H9 (cell line): ENCODE measurements at regions not wholly inside any gene's neighbourhood (a gene's known extent, or its start where the extent isn't known, plus 50 kb on each side); places are given as distances from the start of the nearest gene placed in this dataset.

Experiments used
- DNase-seq: peaks from one replicate; pipeline ENCODE4 v3.0.0-alpha.2; 2017
- H2AFZ ChIP-seq: one replicate; pipeline ENCODE4 v1.6.1; 2013; ENCODE audit warnings: mild to moderate bottlenecking, low read length, control low read depth, moderate library complexity
- H2AK5ac ChIP-seq: 2 replicates; pipeline ENCODE4 v1.6.1; 2013; ENCODE audit warnings: low read length, control low read depth, mixed read lengths; ENCODE audit not compliant: insufficient read length
- H2BK120ac ChIP-seq: one replicate; pipeline ENCODE4 v1.6.1; 2013; ENCODE audit warnings: low read depth, mild to moderate bottlenecking, low read length, control low read depth, inconsistent platforms; ENCODE audit not compliant: poor library complexity, severe bottlenecking
- H2BK12ac ChIP-seq: 2 replicates; pipeline ENCODE4 v1.6.1; 2013; ENCODE audit warnings: low read length, control low read depth, mixed read lengths, low read depth; ENCODE audit not compliant: insufficient read length
- H2BK15ac ChIP-seq: 2 replicates; pipeline ENCODE4 v1.6.1; 2013; ENCODE audit warnings: low read depth, low read length, control low read depth
- H2BK20ac ChIP-seq: one replicate; pipeline ENCODE4 v1.6.1; 2013; ENCODE audit warnings: low read depth, mild to moderate bottlenecking, low read length, control low read depth, inconsistent platforms; ENCODE audit not compliant: poor library complexity, severe bottlenecking
- H2BK5ac ChIP-seq: 2 replicates; pipeline ENCODE4 v1.6.1; 2013; ENCODE audit warnings: low read length, control low read depth, mixed read lengths; ENCODE audit not compliant: insufficient read length
- H3K14ac ChIP-seq: 2 replicates; pipeline ENCODE4 v1.6.1; 2013; ENCODE audit warnings: low read length, control low read depth; ENCODE audit not compliant: insufficient read depth
- H3K18ac ChIP-seq: 2 replicates; pipeline ENCODE4 v1.6.1; 2013; ENCODE audit warnings: low read depth, mild to moderate bottlenecking, mixed read lengths, low read length, control low read depth; ENCODE audit not compliant: insufficient read length
- H3K23ac ChIP-seq: 2 replicates; pipeline ENCODE4 v1.6.1; 2013; ENCODE audit warnings: low read length, control low read depth, mixed read lengths, low read depth; ENCODE audit not compliant: insufficient read length
- H3K23me2 ChIP-seq: 2 replicates; pipeline ENCODE4 v1.6.1; 2013; ENCODE audit warnings: low read depth, mild to moderate bottlenecking, mixed read lengths, low read length, control low read depth; ENCODE audit not compliant: insufficient read length, poor library complexity, severe bottlenecking
- H3K27ac ChIP-seq: 2 replicates; pipeline ENCODE4 v1.5.1; 2013; ENCODE audit warnings: low read length, control low read depth, mixed read lengths, low read depth; ENCODE audit not compliant: insufficient read length
- H3K27me3 ChIP-seq: 2 replicates; pipeline ENCODE4 v1.6.1; 2013; ENCODE audit warnings: low read length, control low read depth, inconsistent platforms; ENCODE audit not compliant: insufficient read depth
- H3K4ac ChIP-seq: 2 replicates; pipeline ENCODE4 v1.6.1; 2013; ENCODE audit warnings: low read depth, mild to moderate bottlenecking, control low read depth, inconsistent platforms, low read length, moderate library complexity
- H3K4me1 ChIP-seq: 2 replicates; pipeline ENCODE4 v1.6.1; 2013; ENCODE audit warnings: low read length, control low read depth, inconsistent platforms; ENCODE audit not compliant: insufficient read depth
- H3K4me2 ChIP-seq: 2 replicates; pipeline ENCODE4 v1.6.1; 2013; ENCODE audit warnings: low read length, control low read depth, mixed read lengths; ENCODE audit not compliant: insufficient read length, insufficient read depth
- H3K56ac ChIP-seq: 2 replicates; pipeline ENCODE4 v1.6.1; 2013; ENCODE audit warnings: low read depth, mild to moderate bottlenecking, mixed read lengths, low read length, control low read depth; ENCODE audit not compliant: insufficient read length
- H3K79me1 ChIP-seq: 2 replicates; pipeline ENCODE4 v1.6.1; 2013; ENCODE audit warnings: low read depth, mild to moderate bottlenecking, moderate library complexity, low read length, control low read depth, inconsistent platforms; ENCODE audit not compliant: insufficient read depth, poor library complexity, severe bottlenecking
- H3K79me2 ChIP-seq: 2 replicates; pipeline ENCODE4 v1.6.1; 2013; ENCODE audit warnings: low read length, control low read depth, inconsistent platforms; ENCODE audit not compliant: insufficient read depth
- H3K9ac ChIP-seq: 2 replicates; pipeline ENCODE4 v1.6.1; 2013; ENCODE audit warnings: low read length, control low read depth, mixed read lengths; ENCODE audit not compliant: insufficient read length; ENCODE audit errors: extremely low read depth
- H3K9me3 ChIP-seq: one replicate; pipeline ENCODE4 v1.6.1; 2013; ENCODE audit warnings: low read depth, low read length, inconsistent platforms; ENCODE audit not compliant: control insufficient read depth
- H3T11ph ChIP-seq: one replicate; pipeline ENCODE4 v1.6.1; 2013; ENCODE audit warnings: mild to moderate bottlenecking, low read length, control low read depth, inconsistent platforms
- H4K20me1 ChIP-seq: one replicate; pipeline ENCODE4 v1.6.1; 2013; ENCODE audit not compliant: control insufficient read depth, insufficient read length, insufficient read depth
- H4K5ac ChIP-seq: 2 replicates; pipeline ENCODE4 v1.6.1; 2013; ENCODE audit warnings: low read depth, mild to moderate bottlenecking, mixed read lengths, low read length, control low read depth; ENCODE audit not compliant: insufficient read length
- H4K8ac ChIP-seq: replicated peaks from 2 replicates; pipeline ENCODE4 v1.6.1; 2013; ENCODE audit warnings: low read length, control low read depth, mixed read lengths, low read depth; ENCODE audit not compliant: insufficient read length
- H4K91ac ChIP-seq: 2 replicates; pipeline ENCODE4 v1.6.1; 2013; ENCODE audit warnings: low read depth, mild to moderate bottlenecking, moderate library complexity, mixed read lengths, low read length, control low read depth; ENCODE audit not compliant: insufficient read length
- H3K27ac Mint-ChIP-seq, 3 experiments: 2 replicates in 2 of 3; 3 replicates in 1 of 3; pipeline ENCODE4 v1.8.0; 2020 to 2021; ENCODE audit warnings: mixed read lengths in 3 of 3, mild to moderate bottlenecking in 1 of 3, moderate library complexity in 1 of 3
- H3K27me3 Mint-ChIP-seq: 2 replicates; pipeline ENCODE4 v1.8.0; 2021; ENCODE audit warnings: low read depth, mild to moderate bottlenecking, moderate library complexity, mixed read lengths
- H3K36me3 Mint-ChIP-seq, 3 experiments: 2 replicates in 2 of 3; 3 replicates in 1 of 3; pipeline ENCODE4 v1.8.0; 2020 to 2021; ENCODE audit warnings: low read depth in 3 of 3, mixed read lengths in 3 of 3; ENCODE audit not compliant: insufficient read depth in 1 of 3
- H3K4me1 Mint-ChIP-seq, 2 experiments: 2 replicates each; pipeline ENCODE4 v1.8.0; 2020; ENCODE audit warnings: mixed read lengths in 2 of 2
- H3K4me3 Mint-ChIP-seq, 2 experiments: 2 replicates in 1 of 2; 3 replicates in 1 of 2; pipeline ENCODE4 v1.8.0; 2020 to 2021; ENCODE audit warnings: mild to moderate bottlenecking in 2 of 2, mixed read lengths in 2 of 2, moderate library complexity in 1 of 2
- H3K9me3 Mint-ChIP-seq, 2 experiments: 2 replicates in 1 of 2; 3 replicates in 1 of 2; pipeline ENCODE4 v1.8.0; 2020; ENCODE audit warnings: mild to moderate bottlenecking in 2 of 2, mixed read lengths in 2 of 2, moderate library complexity in 1 of 2
- WGBS: extraction: QIAGEN DNeasy Blood & Tissue Kit; methylation state at CpG from one replicate; pipeline ENCODE4 v1.1.7; 2013; ENCODE audit warnings: missing lambda C conversion rate, low lambda C conversion rate, mixed read lengths; ENCODE audit not compliant: insufficient read length; ENCODE audit errors: extremely low coverage; 5-methylcytosine and 5-hydroxymethylcytosine counted together
- TF ChIP-seq, protein P1 (sequence below): fragments of 200-600 bp; sonication (generic); conservative IDR thresholded peaks from 3 replicates; pipeline ENCODE4 v1.8.0; 2021; ENCODE audit warnings: antibody characterized with exemption, mild to moderate bottlenecking

DNA sequence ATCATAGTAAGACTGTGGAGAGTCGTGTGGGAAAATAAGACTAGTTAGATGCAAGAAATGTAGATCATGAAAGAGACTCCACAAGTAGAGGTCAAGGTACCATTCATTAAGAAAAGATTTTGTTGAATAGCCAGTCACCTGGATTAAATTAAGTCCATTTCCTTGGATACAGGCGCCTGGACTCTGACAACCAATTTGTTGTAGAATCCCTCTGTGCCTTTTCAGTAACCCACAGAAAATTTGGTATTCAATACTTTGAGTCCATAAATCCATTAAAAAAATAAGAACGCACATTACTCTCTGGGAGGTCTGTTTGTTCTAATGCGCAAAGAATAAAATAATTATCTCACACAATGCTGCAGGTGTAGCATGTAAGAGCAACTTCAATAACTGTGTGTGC is 469.4 kb downstream of the KLF12 start:
- H3K79me2 ChIP-seq = no peaks in the 10 kb centered on the region
- H3K9me3 Mint-ChIP-seq = peaks cover 0 to 2% of the 10 kb centered on the region in 2 experiments; a peak in 2 of 5 replicates

More for the DNA sequence above, 469.4 kb downstream of the KLF12 start:
- H3K9ac ChIP-seq = no peak overlapping the region
- no peak overlapping the region for H2BK15ac ChIP-seq
- no peaks in the 10 kb centered on the region for H3K9me3 ChIP-seq
- H2BK20ac ChIP-seq = no peak overlapping the region
- no peak overlapping the region for H3K23ac ChIP-seq
- H4K91ac ChIP-seq = no peak overlapping the region
- no peak overlapping the region for H2BK120ac ChIP-seq
- H3K27ac ChIP-seq = no peak overlapping the region
- no peak for DNase-seq
- no peaks in the 10 kb centered on the region for H4K20me1 ChIP-seq
- H3K27me3 Mint-ChIP-seq = no peaks in the 10 kb centered on the region; the same call in 1 of the 2 replicates
- no peak overlapping the region for H3K4ac ChIP-seq
- H3K79me1 ChIP-seq = no peaks in the 10 kb centered on the region
- no peaks in the 10 kb centered on the region for H3K23me2 ChIP-seq
- no peak overlapping the region for H3K4me3 Mint-ChIP-seq
- H3K36me3 Mint-ChIP-seq = no peaks in the 10 kb centered on the region
- no peak overlapping the region for H4K5ac ChIP-seq
- no peak overlapping the region for H3K4me2 ChIP-seq
- H4K8ac ChIP-seq = no peak overlapping the region
- no peak overlapping the region for H3K56ac ChIP-seq
- H3K18ac ChIP-seq = no peak overlapping the region
- no peaks in the 10 kb centered on the region for H3K4me1 ChIP-seq
- peaks cover 0 to 6% of the 10 kb centered on the region in 2 experiments; a peak in 1 of 4 replicates for H3K4me1 Mint-ChIP-seq
- TF ChIP-seq, protein P1, sequence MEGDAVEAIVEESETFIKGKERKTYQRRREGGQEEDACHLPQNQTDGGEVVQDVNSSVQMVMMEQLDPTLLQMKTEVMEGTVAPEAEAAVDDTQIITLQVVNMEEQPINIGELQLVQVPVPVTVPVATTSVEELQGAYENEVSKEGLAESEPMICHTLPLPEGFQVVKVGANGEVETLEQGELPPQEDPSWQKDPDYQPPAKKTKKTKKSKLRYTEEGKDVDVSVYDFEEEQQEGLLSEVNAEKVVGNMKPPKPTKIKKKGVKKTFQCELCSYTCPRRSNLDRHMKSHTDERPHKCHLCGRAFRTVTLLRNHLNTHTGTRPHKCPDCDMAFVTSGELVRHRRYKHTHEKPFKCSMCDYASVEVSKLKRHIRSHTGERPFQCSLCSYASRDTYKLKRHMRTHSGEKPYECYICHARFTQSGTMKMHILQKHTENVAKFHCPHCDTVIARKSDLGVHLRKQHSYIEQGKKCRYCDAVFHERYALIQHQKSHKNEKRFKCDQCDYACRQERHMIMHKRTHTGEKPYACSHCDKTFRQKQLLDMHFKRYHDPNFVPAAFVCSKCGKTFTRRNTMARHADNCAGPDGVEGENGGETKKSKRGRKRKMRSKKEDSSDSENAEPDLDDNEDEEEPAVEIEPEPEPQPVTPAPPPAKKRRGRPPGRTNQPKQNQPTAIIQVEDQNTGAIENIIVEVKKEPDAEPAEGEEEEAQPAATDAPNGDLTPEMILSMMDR = no peak
- no peak overlapping the region for H3T11ph ChIP-seq
- H2AK5ac ChIP-seq = no peak overlapping the region
- H3K27me3 ChIP-seq = no peaks in the 10 kb centered on the region
- H2AFZ ChIP-seq = no peak overlapping the region
- no peak overlapping the region for H3K27ac Mint-ChIP-seq
- no peak overlapping the region for H2BK5ac ChIP-seq
- no CpG with 5 or more reads among the region's 4 CpGs for whole genome bisulfite sequencing
- no peak overlapping the region for H2BK12ac ChIP-seq
- no peak overlapping the region for H3K14ac ChIP-seq
